Heart left ventricle (tissue), 13 donors: ENCODE measurements at regions not wholly inside any gene's neighbourhood (a gene's known extent, or its start where the extent isn't known, plus 50 kb on each side); places are given as distances from the start of the nearest gene placed in this dataset.

Source experiments
- CTCF ChIP-seq, 12 donors: fragments of 200-600 bp; sonication (generic) in 4 of 12; IDR thresholded peaks; one replicate each; pipeline versions ENCODE4 v1.5.0 to v1.8.0; 2018 to 2022; ENCODE audit warnings: antibody characterized with exemption in 12 of 12, mild to moderate bottlenecking in 5 of 12
- POLR2A ChIP-seq, 2 donors: fragments of 450-650 bp; IDR thresholded peaks; one replicate each; pipeline ENCODE4 v1.6.1; 2017; ENCODE audit warnings: antibody characterized with exemption in 2 of 2, mild to moderate bottlenecking in 2 of 2, moderate library complexity in 2 of 2
- donor health status: ischemic (EF 13 %, LVEDD 7.1; RV severe dilation, severe dysfunction).
- donor health status: DM: no; HTN: yes; CAD: no.
- donor health status: DM: no; HTN: no; CAD: no.
- donor health status: ischemic (EF 25% LVEDD 6.9; RV normal size, moderate dysfunction).
- donor health status: ischemic (EF 25% LVEDD 5.7; RV mildly dilated, moderate dysfunction).
- donor health status: ischemic (EF 35%, LVEDD 5.7; RV mildly dilated, moderate dysfunction).
- donor health status: nonischemic (EF 11% LVEDD 7.7; RV severe dilation, severe dysfunction).
- donor health status: DM: yes; HTN: yes; CAD: no.
- donor health status: PGD.
- donor health status: ischemic (EF 29% LVEDD 5.4; RV normal size, mild dysfunction).
- donor health status: nonischemic (EF 23%, LVEDD 6.1; RV moderate dilation, normal function).

- TF ChIP-seq CTCF (IDR thresholded peaks at IDR 0.05) (no peak), POLR2A (IDR thresholded peaks at IDR 0.05) (no peak)
Measured at GRCh38 chr1:191528275-191528674, 630.0 kb upstream of the RGS18 start.
